WERI-Rb-1 (cell line): ENCODE measurements at regions not wholly inside any gene's neighbourhood (a gene's known extent, or its start where the extent isn't known, plus 50 kb on each side); places are given as distances from the start of the nearest gene placed in this dataset.
"Not testable (repeated sequence)": the region's sequence is repeated elsewhere in the genome, so short reads cannot be mapped to it uniquely, and the experiment has no call there.

ENCODE experiments used
- DNase-seq: peaks from one replicate; pipeline ENCODE4 v3.0.0-alpha.2; 2020
- H3K27ac ChIP-seq: fragments of 250-450 bp; sonication (Bioruptor Pico); 2 replicates; pipeline ENCODE4 v1.5.1; 2020; ENCODE audit warnings: mild to moderate bottlenecking, moderate library complexity
- H3K27me3 ChIP-seq: fragments of 250-450 bp; sonication (Bioruptor Pico); 2 replicates; pipeline ENCODE4 v1.5.1; 2021; ENCODE audit warnings: mild to moderate bottlenecking, low read depth, moderate library complexity; ENCODE audit not compliant: insufficient read depth, severe bottlenecking
- H3K36me3 ChIP-seq: fragments of 250-450 bp; sonication (Bioruptor Pico); 2 replicates; pipeline ENCODE4 v1.5.1; 2020; ENCODE audit warnings: mild to moderate bottlenecking, moderate library complexity
- H3K4me3 ChIP-seq: 2 replicates; pipeline ENCODE4 v1.5.1; 2011; ENCODE audit warnings: low read depth, mild to moderate bottlenecking, control low read depth, low read length
- H3K9me3 ChIP-seq: fragments of 250-450 bp; sonication (Bioruptor Pico); 2 replicates; pipeline ENCODE4 v1.5.1; 2021; ENCODE audit warnings: mild to moderate bottlenecking, moderate library complexity; ENCODE audit not compliant: severe bottlenecking
- TF ChIP-seq, protein P1 (sequence below): IDR thresholded peaks from 2 replicates; pipeline ENCODE4 v1.5.1; 2011; ENCODE audit warnings: low read depth, mild to moderate bottlenecking, control low read depth, inconsistent platforms, low read length

DNA sequence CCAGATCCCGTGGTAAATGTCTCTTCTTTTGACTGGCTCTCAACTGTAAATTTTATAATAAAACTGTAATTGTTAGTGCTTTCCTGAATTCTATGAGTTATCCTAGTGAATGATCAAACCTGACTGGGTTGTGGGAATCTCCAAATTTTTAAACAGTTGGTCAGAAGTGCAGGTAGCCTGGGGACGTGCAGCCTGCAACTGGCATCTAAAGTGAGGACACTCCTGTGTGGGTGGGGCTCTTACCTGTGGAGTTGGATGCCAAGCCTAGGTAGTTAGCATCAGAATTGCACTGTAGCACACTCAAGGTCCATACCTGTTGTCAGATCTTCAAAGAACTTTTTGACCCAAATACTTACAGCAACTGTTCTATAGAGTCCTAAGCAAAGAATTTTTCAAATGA, 207.1 kb upstream of the NBEA start:
- Histone ChIP-seq H3K36me3 (no peaks in the 10 kb centered on the region), H3K27ac (no peak overlapping the region), H3K4me3 (no peak overlapping the region), H3K27me3 (no peaks in the 10 kb centered on the region), H3K9me3 (no peaks in the 10 kb centered on the region)
- TF ChIP-seq, protein P1, sequence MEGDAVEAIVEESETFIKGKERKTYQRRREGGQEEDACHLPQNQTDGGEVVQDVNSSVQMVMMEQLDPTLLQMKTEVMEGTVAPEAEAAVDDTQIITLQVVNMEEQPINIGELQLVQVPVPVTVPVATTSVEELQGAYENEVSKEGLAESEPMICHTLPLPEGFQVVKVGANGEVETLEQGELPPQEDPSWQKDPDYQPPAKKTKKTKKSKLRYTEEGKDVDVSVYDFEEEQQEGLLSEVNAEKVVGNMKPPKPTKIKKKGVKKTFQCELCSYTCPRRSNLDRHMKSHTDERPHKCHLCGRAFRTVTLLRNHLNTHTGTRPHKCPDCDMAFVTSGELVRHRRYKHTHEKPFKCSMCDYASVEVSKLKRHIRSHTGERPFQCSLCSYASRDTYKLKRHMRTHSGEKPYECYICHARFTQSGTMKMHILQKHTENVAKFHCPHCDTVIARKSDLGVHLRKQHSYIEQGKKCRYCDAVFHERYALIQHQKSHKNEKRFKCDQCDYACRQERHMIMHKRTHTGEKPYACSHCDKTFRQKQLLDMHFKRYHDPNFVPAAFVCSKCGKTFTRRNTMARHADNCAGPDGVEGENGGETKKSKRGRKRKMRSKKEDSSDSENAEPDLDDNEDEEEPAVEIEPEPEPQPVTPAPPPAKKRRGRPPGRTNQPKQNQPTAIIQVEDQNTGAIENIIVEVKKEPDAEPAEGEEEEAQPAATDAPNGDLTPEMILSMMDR = no peak
- no peak for DNase-seq

DNA sequence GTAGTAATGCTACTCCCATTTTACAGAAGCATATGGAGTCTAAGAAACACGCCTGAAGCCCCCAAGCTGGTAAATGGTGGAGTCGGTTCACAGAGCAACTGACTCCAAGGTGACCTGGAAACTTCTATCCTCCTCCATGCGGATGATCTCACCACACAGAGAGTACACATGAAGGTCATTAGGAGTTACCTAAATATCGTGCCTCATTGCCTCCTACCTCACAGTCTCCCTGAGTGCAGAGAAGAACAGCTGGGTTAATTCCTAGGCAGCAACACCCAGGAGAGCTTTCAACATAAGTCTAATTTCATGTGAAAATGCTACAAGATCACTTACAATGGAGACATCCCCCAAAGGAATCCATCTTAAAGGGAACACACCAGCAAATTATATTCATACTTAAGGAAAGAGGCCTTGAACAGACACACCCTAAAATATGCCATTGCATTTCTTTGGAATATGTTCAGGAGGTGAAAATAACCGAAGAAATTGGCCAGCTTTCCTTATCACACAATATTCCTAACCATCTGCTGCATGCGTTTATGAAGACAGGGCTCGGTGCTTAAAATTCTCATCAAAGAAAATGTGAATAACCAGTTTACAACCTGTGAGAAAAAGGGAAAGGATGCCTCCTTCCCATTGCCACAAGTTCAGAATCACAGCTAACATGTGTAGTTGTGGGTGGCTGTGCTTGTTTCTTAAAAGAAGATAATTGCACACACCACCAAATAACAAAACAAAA, 203.6 kb upstream of the NBEA start:
- H3K27ac ChIP-seq = no peak overlapping the region
- DNase-seq = no peak
- H3K27me3 ChIP-seq = no peaks in the 10 kb centered on the region
- H3K4me3 ChIP-seq = no peak overlapping the region
- no peaks in the 10 kb centered on the region for H3K36me3 ChIP-seq
- no peaks in the 10 kb centered on the region for H3K9me3 ChIP-seq
- TF ChIP-seq, protein P1 = no peak

DNA sequence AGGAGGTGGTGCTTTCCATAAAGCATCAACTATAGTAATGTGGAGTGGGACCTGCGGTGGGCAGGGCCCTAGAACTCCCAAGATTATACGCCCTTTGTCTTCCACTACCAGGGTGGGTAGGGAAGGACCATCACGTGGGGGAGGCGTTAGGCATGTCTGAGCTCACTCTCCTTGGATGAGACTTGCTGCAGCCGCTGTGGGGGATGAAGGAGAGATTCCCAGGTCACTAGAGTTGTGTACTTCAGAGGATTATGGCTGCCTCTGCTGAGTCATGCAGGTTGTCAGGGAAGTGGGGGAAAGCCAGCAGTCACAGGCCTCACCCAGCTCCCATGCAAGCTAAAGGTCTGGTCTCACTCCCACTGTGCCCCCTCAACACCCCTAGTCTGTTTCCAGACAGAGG, 195.0 kb upstream of the NBEA start:
- not testable (repeated sequence) for H3K9me3 ChIP-seq, H3K27me3 ChIP-seq, H3K4me3 ChIP-seq, H3K36me3 ChIP-seq
- H3K27ac ChIP-seq = peak overlapping the region; percentile 56
- peak; percentile 63 for DNase-seq

DNA sequence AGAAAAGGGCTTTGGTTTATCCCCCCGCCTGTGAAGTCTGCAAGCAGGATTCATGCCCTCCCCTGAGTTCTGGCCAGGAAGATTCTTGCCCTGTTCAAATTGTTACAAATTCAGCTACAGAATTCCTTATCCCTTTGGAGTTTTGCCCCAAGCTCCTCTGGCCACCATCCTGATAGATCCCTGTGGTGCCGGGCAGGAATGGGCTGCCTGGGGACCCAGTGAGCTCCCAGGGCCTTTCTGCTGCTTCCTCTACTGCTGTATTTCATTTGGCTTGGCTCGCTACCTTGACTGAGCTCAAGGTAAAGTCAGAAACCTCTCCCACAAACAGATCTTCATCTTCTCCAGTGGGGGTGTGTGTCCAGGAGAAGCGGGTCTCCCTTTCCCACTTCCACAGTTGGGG, 194.6 kb upstream of the NBEA start:
- Histone ChIP-seq H3K27ac (peak overlapping the region; percentile 56), H3K36me3 (no peaks in the 10 kb centered on the region), H3K9me3 (no peaks in the 10 kb centered on the region), H3K27me3 (no peaks in the 10 kb centered on the region), H3K4me3 (no peak overlapping the region)
- TF ChIP-seq, protein P1 = no peak
- no peak for DNase-seq

DNA sequence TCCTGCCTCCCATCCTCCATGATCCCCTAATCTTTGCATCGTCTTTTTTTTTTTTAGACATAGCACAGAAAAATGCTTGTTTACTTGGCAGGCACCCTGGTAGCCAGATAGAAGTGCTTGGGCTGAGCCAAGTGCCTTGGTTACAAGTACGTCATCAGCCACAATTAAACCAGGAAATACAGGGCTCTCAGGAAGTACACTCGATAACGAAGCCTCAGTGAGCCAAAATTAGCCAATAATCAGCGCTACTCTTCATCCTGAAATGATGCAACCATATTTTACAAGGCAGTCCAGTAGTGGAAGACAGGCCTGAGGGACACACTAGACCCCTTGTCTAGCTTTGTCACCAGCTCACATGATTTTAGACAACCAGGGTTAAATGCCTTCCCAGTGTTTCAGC, 194.0 kb upstream of the NBEA start:
- no peak for DNase-seq
- no peaks in the 10 kb centered on the region for H3K27me3 ChIP-seq
- H3K27ac ChIP-seq = no peak overlapping the region
- no peak overlapping the region for H3K4me3 ChIP-seq
- TF ChIP-seq, protein P1 = no peak
- H3K36me3 ChIP-seq = no peaks in the 10 kb centered on the region
- H3K9me3 ChIP-seq = no peaks in the 10 kb centered on the region

DNA sequence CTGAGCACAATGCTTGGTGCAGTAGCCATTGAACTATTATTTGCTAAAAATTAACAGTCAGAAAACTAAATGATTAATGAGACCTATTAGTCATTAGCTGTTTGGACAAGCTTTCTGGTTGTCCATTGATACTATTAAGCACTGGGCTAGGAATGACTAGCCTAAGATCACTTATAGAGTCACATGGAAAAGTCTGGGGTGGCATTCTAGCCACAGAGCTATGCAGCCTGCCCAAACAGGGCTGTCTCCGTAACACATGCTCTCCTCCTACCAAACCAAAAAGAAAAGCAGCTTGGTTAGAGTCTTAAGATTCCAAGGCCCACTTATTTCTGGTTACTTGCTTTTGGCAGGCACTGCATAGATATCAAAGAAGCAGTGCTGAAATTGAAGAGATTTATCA, 193.5 kb upstream of the NBEA start:
- H3K4me3 ChIP-seq = no peak overlapping the region
- no peak overlapping the region for H3K27ac ChIP-seq
- H3K27me3 ChIP-seq = no peaks in the 10 kb centered on the region
- H3K36me3 ChIP-seq = no peaks in the 10 kb centered on the region
- DNase-seq = no peak
- no peaks in the 10 kb centered on the region for H3K9me3 ChIP-seq
- TF ChIP-seq, protein P1 = no peak
